OCI-LY1 (cell line): ENCODE measurements at regions not wholly inside any gene's neighbourhood (a gene's known extent, or its start where the extent isn't known, plus 50 kb on each side); places are given as distances from the start of the nearest gene placed in this dataset.

ENCODE experiments used
- H2AFZ ChIP-seq: fragments of 200-600 bp; sonication (generic), shearing (Covaris generic); 2 replicates; pipeline ENCODE4 v1.6.0; 2014; ENCODE audit warnings: antibody characterized with exemption, mild to moderate bottlenecking, low read length
- H3F3A ChIP-seq: fragments of 200-600 bp; sonication (generic), shearing (Covaris generic); 2 replicates; pipeline ENCODE4 v1.6.0; 2014; ENCODE audit warnings: mild to moderate bottlenecking, antibody characterized with exemption, low read length, moderate library complexity; ENCODE audit not compliant: insufficient read depth
- H3K27ac ChIP-seq: fragments of 200-600 bp; sonication (generic); 2 replicates; pipeline ENCODE4 v1.5.1; 2014; ENCODE audit warnings: low read length, mixed run types, mild to moderate bottlenecking, low read depth; ENCODE audit not compliant: poor library complexity, severe bottlenecking
- H3K27me3 ChIP-seq: fragments of 200-600 bp; sonication (generic); 2 replicates; pipeline ENCODE4 v1.6.0; 2014; ENCODE audit warnings: antibody characterized with exemption, mild to moderate bottlenecking, low read length, moderate library complexity; ENCODE audit not compliant: insufficient read depth
- H3K36me3 ChIP-seq: fragments of 200-600 bp; sonication (generic); 2 replicates; pipeline ENCODE4 v1.6.1; 2014; ENCODE audit warnings: mild to moderate bottlenecking, antibody characterized with exemption, low read length, moderate library complexity, mixed read lengths; ENCODE audit not compliant: insufficient read depth
- H3K4me1 ChIP-seq: fragments of 200-600 bp; sonication (generic); 2 replicates; pipeline ENCODE4 v1.5.1; 2014; ENCODE audit warnings: mild to moderate bottlenecking, low read length, moderate library complexity; ENCODE audit not compliant: insufficient read depth, severe bottlenecking
- H3K4me2 ChIP-seq: fragments of 200-600 bp; sonication (generic), shearing (Covaris generic); 2 replicates; pipeline ENCODE4 v1.6.1; 2014; ENCODE audit warnings: low read length
- H3K4me3 ChIP-seq: fragments of 200-600 bp; sonication (generic); 2 replicates; pipeline ENCODE4 v1.5.1; 2014; ENCODE audit warnings: low read length, low read depth, mild to moderate bottlenecking, mixed read lengths; ENCODE audit not compliant: poor library complexity, severe bottlenecking
- H3K79me2 ChIP-seq: fragments of 200-600 bp; shearing (Covaris generic); 2 replicates; pipeline ENCODE4 v1.6.1; 2016; ENCODE audit warnings: mixed run types, low read length, mixed read lengths; ENCODE audit not compliant: insufficient read depth
- H3K9ac ChIP-seq: fragments of 200-600 bp; sonication (generic), shearing (Covaris generic); 2 replicates; pipeline ENCODE4 v1.6.1; 2014; ENCODE audit warnings: mild to moderate bottlenecking, low read length, mixed read lengths
- H3K9me2 ChIP-seq: fragments of 200-600 bp; sonication (generic), shearing (Covaris generic); 2 replicates; pipeline ENCODE4 v1.6.1; 2014; ENCODE audit warnings: low read depth, mild to moderate bottlenecking, low read length, mixed read lengths
- H3K9me3 ChIP-seq: fragments of 200-600 bp; shearing (Covaris generic); 2 replicates; pipeline ENCODE4 v1.6.1; 2014; ENCODE audit warnings: low read length, mixed read lengths
- H4K20me1 ChIP-seq: fragments of 200-600 bp; sonication (generic), shearing (Covaris generic); 2 replicates; pipeline ENCODE4 v1.6.0; 2016; ENCODE audit warnings: mild to moderate bottlenecking, low read length; ENCODE audit not compliant: insufficient read depth
- CTCF ChIP-seq: fragments of 200-600 bp; sonication (generic), shearing (Covaris generic); IDR thresholded peaks from 2 replicates; pipeline ENCODE4 v1.5.1; 2017; ENCODE audit warnings: mild to moderate bottlenecking, antibody characterized with exemption, low read length, moderate library complexity, mixed read lengths
- EZH2 ChIP-seq: fragments of 200-600 bp; sonication (generic), shearing (Covaris generic); IDR thresholded peaks from 2 replicates; pipeline ENCODE4 v1.8.0; 2017; ENCODE audit warnings: borderline replicate concordance, mixed run types, mild to moderate bottlenecking, antibody characterized with exemption, low read length, moderate library complexity, mixed read lengths

- Histone ChIP-seq H3K27me3 (no peaks in the 10 kb centered on the region), H2AFZ (no peak overlapping the region), H3K4me2 (no peak overlapping the region), H3K36me3 (no peaks in the 10 kb centered on the region), H3K4me3 (no peak overlapping the region), H4K20me1 (no peaks in the 10 kb centered on the region), H3K79me2 (no peaks in the 10 kb centered on the region), H3F3A (no peaks in the 10 kb centered on the region), H3K4me1 (no peaks in the 10 kb centered on the region), H3K9me2 (no peaks in the 10 kb centered on the region), H3K9ac (no peak overlapping the region), H3K9me3 (no peaks in the 10 kb centered on the region), H3K27ac (no peak overlapping the region)
- TF ChIP-seq EZH2: no peak
Measured at GRCh38 chr22:48974443-48975315, 853.0 kb downstream of the BRD1 start.

- H3K9me3 ChIP-seq: no peaks in the 10 kb centered on the region
- no peaks in the 10 kb centered on the region for H3F3A ChIP-seq
- H3K4me2 ChIP-seq: no peak overlapping the region
- no peaks in the 10 kb centered on the region for H3K4me1 ChIP-seq
- no peaks in the 10 kb centered on the region for H3K36me3 ChIP-seq
- H2AFZ ChIP-seq: no peak overlapping the region
- H3K27ac ChIP-seq: no peak overlapping the region
- H3K9ac ChIP-seq: no peak overlapping the region
- no peaks in the 10 kb centered on the region for H4K20me1 ChIP-seq
- H3K9me2 ChIP-seq: no peaks in the 10 kb centered on the region
- TF ChIP-seq EZH2: no peak
- no peak for TF ChIP-seq CTCF
- H3K4me3 ChIP-seq: no peak overlapping the region
- H3K79me2 ChIP-seq: no peaks in the 10 kb centered on the region
- H3K27me3 ChIP-seq: no peaks in the 10 kb centered on the region
Measured at GRCh38 chr22:48973694-48974041, 854.0 kb downstream of the BRD1 start.

- no peak for TF ChIP-seq EZH2
- TF ChIP-seq CTCF: no peak
- Histone ChIP-seq H3K4me1 (no peaks in the 10 kb centered on the region), H3K9ac (no peak overlapping the region), H3K9me3 (no peaks in the 10 kb centered on the region), H3K27ac (no peak overlapping the region), H3K9me2 (no peaks in the 10 kb centered on the region), H2AFZ (no peak overlapping the region), H4K20me1 (no peaks in the 10 kb centered on the region), H3K4me3 (no peak overlapping the region), H3K4me2 (no peak overlapping the region), H3F3A (no peaks in the 10 kb centered on the region), H3K27me3 (no peaks in the 10 kb centered on the region), H3K79me2 (no peaks in the 10 kb centered on the region), H3K36me3 (no peaks in the 10 kb centered on the region)
Measured at GRCh38 chr22:48972979-48973693, 854.5 kb downstream of the BRD1 start.
